ENCODE measurements at regions not wholly inside any gene's neighbourhood (a gene's known extent, or its start where the extent isn't known, plus 50 kb on each side); places are given as distances from the start of the nearest gene placed in this dataset.
A peak's percentile ranks its signal among the peaks of the same experiment; 100 is the strongest.
"Not testable (repeated sequence)": the region's sequence is repeated elsewhere in the genome, so short reads cannot be mapped to it uniquely, and the experiment has no call there.

DNA sequence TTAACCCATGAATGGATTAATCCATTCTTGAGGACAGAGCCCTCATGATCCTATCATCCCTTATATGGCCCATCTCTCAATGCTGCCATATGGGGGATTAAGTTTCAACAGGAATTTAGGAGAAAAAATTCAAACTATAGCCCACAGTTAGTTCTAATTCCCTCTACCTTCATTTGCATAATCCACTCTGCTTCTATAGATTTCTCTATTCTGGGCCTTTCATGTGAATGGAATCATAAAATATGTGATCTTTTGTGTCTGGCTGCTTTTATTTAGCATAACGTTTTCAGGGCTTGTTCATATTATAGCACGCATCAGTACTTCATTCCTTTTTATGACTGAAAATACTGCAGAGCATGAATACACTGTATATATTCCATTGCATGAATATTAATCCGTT, 55.4 kb downstream of the CTSL start:
- DNase-seq = no peak

DNA sequence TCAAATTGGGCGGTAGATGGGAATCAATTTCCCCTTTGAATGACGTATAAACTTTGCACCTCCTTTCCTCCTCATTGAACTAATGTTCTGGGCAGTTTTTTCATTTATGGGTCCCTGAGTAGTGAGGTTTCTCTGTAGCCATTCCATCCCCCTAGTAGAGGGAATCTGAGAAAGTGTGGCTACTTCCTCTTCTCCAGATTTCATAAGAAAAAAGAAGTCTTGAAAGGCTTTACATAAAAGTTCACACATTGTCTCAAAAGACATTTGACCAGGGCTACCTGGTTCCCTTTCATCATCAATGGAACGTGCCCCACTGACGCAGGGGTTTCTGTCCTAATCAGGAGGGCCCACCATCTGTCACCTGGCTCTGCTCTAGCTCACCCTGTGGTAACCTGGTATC, 57.3 kb downstream of the CTSL start:
- DNase-seq = no peak

DNA sequence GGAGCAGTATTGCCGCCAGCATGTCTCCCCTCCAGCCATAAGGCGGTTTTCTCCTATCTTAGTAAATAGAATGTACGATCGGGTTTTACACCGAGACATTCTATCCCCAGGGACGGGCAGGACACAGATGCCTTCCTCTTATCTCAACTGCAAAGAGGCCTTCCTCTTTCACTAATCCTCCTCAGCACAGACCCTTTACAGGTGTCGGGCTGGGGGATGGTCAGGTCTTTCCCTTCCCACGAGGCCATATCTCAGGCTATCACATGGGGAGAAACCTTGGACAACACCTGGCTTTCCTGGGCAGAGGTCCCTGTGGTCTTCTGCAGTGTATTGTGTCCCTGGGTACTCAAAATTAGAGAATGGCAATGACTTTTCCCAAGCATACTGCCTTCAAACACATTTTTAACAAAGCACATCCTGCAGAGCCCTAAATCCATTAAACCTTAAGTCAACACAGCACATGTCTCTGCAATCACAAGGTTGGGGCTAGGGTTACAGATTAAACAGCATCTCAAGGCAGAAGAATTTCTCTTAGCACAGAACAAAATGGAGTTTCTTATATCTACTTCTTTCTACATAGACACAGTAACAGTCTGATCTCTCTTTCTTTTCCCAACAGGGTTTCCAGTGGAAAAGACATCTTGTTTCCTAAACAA, 59.5 kb downstream of the CTSL start:
- not testable (repeated sequence) for DNase-seq

DNA sequence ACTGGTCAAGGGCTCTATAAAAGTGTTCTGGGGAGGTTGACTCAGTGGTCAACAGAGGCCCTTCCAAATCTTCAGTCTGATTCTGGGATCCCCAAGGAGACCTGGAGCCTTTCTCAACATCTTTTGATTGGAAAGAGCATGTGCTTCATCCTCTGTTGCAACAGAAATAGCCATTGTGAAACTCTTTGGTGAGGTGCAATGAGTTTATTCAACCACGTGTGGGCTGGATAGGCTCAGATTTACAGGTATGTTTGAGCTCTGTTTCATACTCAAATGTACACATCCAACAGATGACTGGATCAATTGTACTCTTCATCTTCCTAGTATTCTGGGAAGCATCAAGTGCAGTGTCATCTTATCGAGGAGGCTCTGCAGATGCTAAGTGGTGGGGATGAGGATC, 60.5 kb downstream of the CTSL start:
- no peak for DNase-seq

DNA sequence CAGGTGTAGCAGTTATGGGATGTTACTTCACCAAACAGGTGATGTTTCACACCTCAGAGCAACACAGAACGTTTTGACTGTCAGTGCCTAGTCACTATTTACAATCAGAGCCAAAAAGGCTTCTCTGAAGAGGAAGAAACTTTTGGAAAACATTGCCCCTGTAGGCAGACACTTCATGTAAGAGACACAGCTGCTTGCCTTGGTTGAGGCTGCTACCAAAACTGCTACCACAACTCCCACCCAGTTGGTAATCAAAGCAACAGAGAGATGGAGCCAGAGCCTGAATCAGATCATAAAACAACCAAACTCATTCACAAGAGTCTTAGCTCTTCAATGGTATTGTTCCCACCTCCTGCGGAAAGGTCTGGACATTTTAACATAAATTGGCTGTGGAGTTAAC, 61.0 kb downstream of the CTSL start:
- no peak for DNase-seq

DNA sequence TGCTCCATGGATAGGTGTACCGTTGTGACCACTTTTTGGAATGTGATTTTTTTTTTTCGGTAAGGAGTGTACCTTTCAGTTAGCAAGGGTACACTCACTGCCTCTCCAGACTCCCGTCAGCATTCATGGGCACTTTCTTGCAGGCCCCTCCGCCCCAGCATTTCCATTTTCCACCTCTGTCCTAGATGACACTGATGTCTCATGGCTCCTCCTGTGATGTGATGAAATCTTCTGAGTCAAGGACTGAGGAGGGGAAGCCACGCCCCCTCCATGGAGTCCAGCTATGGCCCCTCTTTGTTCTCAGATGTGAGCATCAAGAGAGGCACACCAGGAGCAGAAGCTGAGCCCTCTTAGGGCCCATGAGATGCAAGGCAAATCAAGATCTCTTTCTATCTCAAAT, 61.8 kb downstream of the CTSL start:
- no peak for DNase-seq

DNA sequence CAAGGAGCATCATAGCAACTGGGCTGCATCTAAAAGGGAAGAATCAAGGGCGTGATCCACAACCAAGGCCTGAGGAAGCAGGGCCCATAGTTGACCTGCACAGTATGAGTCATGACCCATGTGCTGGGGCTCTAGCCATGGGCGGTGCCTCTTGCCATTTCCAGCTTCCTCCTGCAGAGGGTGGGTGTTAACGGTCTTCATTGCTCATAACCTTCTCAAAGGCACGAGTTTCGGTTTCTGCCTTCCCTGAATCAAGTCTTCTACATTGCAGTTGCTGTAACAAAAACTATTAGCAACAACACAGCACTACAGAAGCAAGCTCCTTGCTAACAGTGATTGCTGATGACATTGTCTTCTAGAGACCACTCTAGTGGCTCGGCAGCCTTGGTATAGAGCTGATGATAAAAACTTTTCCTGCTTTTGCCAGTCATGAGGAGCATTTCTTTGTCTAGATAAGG, 66.9 kb downstream of the CTSL start:
- DNase-seq = peak; percentile 27 to 42

DNA sequence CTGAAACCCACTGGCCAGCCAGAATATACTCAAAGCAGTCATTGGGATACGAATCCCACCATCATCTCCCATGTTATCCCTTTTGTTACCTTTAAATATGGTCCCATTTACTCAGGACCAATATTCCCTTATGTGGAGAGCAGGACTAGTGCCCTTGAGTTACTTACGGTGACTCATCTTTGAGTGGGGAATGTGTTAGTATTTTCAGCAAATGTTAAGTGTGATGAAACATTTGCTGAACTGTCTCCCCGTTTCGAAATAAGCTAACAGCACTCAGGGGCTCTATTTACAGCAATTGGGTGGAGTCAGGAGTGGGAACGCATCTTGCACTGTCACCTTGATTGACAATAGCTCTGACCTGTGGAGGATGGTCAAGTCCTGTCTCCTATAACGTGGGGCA, 67.4 kb downstream of the CTSL start:
- DNase-seq = no peak

DNA sequence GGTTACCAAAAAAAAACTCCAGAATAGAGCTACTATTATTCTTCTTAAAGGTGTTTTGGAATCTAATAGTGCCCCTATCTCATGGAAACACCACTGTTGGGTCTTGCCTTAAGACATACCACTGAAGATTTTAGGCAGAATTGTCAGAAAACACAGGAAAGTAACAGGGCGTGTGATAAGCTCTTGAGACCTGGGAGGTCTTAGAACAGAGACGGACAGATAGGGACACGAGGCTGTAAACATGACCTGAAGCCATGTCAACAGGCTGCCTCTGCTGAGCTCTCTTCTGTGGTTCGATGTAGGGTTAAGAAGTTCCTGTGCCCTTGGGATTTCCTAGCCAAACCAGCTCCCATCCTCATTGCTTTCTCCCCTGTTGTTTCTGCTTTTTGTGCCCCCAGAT, 69.3 kb downstream of the CTSL start:
- DNase-seq = no peak

DNA sequence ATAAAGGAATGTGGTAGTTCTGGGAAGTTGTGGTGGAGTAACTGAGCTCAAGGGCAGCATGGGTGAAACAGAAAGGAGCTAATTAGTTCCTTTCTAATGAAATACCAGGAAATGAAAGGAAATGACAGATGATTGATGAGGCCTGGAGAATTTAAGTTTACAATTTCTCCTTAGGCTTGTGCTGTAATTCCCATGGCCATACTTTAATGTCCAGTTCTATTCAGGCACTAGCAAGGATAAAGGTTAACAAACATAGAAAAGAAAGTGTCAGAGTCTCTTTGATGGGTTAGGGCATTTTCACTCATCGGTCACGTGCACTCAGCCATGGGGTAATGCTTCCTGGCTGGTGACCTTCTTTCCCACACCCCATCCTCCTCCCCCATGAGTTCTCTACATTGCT, 70.3 kb downstream of the CTSL start:
- no peak for DNase-seq

DNA sequence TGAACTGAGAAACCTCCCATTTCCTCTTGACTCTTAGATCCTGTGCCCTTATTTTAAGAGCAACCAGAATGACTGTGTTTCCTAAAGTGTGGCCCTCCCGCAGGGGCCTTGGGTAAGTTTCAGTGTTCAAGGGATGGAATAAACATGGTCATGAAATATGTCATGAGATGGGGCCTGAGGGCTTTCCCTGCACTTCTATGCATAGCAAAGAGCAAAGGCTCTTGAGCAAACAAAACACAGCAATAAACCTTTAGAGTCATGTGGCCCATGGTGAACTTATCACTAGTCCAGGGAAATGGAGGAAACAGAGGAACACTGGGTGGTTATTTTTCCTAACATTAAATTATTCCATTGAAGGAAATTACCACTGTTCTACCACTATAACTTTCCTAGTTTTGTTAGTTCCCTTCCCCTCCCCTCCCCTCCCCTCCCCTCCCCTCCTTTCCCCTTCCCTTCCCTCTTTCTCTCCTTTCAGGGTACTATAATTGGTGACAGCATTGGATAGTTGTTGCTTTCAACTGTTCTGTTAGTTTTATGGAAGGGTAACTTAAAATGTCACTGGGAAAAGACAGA, 72.4 kb downstream of the CTSL start:
- no peak for DNase-seq

DNA sequence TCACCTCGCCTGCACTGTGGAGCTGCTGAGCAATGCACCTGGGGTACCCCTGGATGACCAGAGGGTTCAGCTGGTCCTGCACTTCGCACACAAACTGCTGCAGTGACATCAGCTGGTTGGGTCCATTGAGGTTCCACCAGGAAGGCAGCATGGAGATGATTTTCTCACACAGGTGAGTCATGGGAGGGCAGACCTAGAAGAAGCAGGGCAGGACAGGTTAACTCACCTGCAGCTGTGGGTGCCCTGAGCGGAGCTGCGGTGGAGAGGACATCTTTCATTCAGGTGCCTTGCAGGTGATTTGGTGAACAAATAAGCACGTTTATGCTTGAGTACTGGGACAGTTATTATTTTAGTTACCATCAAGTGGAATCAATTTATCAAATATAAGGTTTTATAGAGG, 73.6 kb downstream of the CTSL start:
- DNase-seq = no peak

DNA sequence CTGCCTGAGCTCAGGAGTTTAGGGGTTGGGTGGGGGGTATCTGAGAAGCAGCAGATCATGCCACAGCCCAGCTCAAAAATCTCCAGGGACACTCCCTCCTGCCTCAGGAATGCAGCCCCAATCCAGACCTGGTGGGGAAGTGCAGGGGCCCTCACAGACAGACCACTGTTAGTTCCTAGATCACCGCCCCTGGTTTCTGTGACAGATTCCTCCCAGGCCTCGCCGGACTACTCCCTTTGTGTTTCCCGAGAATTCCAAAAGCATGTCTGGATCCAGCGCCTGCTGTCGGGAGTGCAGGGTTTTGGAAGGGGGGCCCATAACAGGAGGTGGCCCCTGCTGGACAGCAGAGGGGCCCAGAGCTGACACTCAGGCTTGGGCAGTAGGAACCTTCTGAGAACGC, 74.5 kb downstream of the CTSL start:
- no peak for DNase-seq

DNA sequence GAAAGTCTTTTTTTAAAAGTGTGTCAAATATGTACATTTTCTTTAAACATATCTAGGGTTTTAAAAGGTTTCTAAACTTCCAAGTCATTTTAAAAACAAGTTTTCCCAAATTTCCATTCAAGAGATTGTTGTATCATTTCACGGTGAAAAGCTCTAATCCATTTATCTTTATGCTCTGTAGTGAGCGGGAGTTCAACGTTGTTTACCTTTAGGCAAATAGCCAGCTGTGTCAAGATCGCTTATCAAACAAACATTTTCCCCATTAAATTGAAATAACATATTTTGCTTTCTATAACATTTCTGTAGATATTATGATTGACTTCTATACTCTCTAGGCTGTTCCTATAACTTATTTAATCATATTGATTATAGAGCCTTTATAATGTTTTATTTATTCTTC, 75.1 kb downstream of the CTSL start:
- no peak for DNase-seq

DNA sequence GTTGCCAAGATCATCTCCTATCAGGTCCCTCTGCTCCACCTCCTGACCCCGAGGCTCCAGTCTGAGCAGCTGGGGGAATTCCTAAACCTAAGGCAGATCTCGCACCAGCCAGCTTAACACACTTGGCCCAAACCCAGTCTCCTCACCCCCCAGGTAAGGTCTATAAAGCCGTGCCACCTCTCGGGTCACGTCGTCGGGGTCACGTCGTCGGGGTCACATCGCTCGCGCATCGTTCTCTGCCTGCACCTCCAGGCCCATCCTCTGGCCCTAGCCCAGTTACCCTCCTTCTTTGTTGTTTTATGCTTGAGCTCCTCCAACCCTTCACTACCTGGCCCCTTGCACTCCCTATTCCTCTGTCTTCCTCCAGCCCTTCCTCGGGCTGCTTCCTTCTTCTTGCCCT, 77.2 kb downstream of the CTSL start:
- DNase-seq = no peak

DNA sequence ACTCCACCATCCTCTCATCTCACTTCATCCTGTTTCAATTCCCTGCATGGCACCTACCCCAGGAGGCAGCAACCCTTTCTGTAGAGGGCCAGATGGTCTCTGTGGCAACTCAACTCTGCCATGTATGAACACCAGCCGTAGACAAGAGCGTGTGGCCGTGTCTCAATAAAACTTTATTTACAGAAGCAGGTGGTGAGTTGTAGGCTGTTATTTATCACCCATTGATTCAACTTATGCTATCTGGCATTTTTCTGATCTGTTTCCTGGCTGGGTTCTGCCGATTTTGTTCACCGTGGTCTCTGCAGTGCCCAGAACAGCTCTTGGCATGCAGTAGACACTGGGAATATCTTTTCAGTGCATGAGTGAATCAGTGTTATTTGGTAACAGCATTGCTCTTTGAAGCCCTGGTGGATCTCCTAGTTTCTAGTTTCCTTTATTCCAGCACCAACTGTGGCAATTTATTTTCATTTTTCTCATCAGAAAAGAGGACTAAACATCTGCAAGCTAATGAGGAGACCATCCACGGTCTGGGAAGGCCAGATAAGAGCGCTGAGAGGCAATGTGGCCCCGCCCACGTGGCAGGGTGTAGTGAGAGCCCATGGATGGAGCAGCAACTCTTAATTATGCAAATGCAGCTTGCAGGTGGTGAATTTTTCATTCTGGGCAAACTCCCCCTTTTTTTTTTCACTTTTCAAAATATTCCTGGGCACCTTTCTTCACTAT, 77.9 kb downstream of the CTSL start:
- no peak for DNase-seq

DNA sequence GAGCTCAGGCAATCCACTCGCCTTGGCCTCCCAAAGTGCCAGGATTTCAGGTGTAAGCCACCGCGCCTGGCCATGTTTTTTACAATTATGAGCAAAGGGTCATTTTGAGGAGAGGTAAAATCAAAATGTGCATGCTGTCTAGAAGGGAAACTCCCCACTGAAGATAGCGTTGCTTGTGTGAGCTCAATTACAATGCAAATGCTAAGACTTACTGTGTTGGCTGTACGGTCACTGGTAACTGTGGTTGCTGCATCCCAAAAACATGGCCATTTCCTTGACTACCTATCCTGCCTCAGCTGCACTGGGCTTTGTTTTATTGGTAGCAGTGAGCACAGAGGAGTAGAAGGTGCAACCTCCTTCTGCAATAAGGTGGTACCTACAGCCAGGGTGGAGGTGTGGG, 77.4 kb upstream of the SPATA31E1 start:
- DNase-seq = no peak

DNA sequence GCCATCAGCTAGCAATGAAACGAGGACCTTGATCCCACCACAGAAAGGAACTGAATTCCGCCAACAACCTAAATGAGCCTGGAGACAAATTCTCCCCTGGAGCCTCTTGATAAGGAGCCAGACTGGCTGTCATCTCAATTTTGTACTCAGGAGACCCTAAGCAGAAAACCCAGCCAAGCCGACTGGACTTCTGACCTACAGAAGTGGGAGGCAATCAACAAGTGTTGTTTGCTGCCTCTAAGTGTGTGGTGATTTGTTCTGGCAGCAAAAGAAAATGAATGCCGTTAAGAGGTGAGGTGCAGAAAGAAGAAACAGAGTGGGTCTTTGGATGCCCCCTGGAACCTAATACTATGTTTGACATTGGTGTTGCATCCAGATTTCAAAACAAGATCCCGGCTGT, 72.7 kb upstream of the SPATA31E1 start:
- no peak for DNase-seq

DNA sequence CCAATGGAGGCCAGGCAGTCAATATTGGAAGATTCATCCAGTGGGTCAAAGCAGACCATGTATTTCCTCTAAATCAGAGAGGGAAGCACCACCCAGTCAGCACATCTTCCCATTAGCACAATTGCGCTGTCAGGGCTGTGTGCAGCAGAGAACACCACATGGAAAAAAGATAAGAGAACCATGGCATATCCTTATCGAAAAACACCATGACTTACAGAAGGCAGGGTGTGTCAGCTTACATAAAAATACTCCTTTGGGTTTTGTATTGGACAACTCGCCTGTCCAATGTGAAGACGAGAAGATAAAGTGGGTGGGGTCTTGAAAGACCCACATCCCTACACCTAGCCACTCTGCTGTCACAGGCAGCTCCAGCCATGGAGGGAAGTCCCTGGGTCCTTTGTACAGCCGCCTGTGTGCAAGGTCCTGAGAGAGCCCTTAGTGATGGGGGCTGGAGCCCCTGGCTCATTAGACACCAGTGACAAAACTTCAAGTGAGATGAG, 71.9 kb upstream of the SPATA31E1 start:
- no peak for DNase-seq

DNA sequence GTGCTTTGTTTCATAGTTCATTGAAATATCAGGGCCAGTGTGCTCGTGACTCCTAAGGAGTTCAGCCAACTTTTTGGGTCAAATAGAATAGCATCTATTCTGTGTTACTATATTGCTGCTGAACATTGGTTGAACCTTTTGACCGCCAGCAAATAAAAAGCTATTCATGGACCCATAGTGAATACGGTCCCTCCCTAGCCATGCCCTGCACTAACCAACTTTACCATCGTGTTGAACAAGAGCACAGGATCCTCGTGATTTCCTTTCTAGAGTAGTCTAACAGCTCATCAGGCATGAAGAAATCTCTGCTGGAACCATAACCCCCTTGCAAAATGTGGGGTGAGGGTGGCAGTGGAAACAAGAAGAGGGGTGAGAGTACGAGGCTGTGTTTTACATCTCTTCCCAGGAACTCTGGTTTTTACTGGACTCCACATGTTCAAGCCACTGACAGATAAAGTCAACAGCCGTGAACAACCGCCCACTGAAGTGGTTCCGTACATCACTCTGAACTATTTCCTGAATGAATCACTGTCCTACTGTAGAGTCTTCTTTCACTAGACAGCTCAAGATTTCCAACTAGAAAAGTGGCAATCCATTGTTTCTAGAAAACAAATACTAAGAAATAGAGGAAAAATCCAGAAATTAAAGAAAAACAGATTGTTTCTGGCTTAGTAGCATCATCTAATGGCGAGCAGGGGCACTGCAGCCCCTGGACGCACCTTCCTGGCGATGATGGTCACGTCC, 70.1 kb upstream of the SPATA31E1 start:
- peak; percentile 20 to 57 for DNase-seq

DNA sequence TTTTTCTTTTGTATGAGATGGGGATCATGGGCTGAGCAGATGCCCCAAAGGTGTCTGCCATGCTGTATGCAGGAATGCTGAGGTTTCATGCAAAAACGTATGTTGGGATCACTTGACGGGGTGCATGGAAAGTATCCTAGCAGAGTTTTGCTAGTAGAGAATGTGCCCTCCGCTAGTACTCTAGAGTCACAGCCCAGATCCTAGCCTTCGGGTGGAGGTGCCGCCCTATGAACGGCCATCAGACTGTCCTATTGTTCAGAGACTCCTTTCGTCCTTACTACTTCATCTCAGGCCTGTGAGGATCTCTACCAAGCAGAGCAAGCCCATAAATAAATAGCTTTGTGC, 69.6 kb upstream of the SPATA31E1 start:
- DNase-seq = no peak

DNA sequence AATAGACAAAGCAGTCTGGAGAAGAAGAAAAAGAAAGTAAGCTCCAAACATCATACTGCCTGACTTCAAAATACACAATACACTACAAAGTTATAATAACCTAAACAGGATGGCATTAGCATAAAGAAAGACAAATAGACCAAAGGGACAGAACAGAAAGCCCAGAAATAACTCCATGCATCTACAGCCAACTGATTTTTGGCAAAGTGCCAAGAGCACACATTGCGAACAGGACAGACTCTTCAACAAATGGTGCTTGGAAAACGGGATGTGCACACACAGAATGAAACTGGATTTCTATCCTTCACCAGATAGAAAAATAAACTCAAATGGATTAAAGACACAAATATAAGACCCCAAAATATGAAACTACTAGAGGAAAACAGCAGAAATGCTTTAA, 66.6 kb upstream of the SPATA31E1 start:
- no peak for DNase-seq

DNA sequence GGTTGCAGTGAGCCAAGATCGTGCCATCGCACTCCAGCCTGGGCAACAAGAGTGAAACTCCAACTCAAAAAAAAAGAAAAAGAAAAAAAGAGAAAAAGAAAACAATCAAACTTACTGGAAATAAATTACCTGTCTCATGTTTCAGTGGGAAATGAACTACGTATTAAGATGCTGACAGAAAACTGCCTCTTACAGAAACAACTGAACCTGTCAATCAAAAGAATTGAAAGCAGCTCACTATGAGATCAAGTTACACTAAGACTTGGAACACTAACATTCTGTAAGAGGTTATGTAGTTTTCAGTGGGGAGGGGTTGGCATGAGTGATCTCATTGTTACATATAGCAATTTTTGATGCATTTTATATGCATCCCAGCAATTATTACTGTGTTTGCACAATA, 64.4 kb upstream of the SPATA31E1 start:
- no peak for DNase-seq
